ENCODE measurements at regions not wholly inside any gene's neighbourhood (a gene's known extent, or its start where the extent isn't known, plus 50 kb on each side); places are given as distances from the start of the nearest gene placed in this dataset.

GRCh38 chr4:62930884-62931283, 1478.4 kb downstream of the TECRL start:
- Histone ChIP-seq H3K4me3 (no peak overlapping the region), H3K4me1 (no peaks in the 10 kb centered on the region), H3K36me3 (no peaks in the 10 kb centered on the region), H3K27ac (no peak overlapping the region), H3K27me3 (no peaks in the 10 kb centered on the region), H3K9me3 (no peaks in the 10 kb centered on the region)
- DNase-seq: no peak
- in situ Hi-C loops (cut with MboI; ENCODE audit: low pct_ligation_motif_present in 1 of 4, low pct_unique_long_range_greater_than_20kb in 1 of 4, low sequenced_read_pairs in 3 of 4) (no loop called here), intact Hi-C loops (cut with DNase I; ENCODE audit: low total_unique reads) (no loop called here)
- 45% methylated on average over 1 of the region's 1 CpG; no CpG with 5 or more reads in 1 of the 2 donors for WGBS, 2 donors (ENCODE audit: low coverage in 1 of 2)
- no peak for TF ChIP-seq POLR2A (IDR thresholded peaks at IDR 0.05)
- TF ChIP-seq CTCF (IDR thresholded peaks at IDR 0.05): no peak
- TF ChIP-seq POLR2AphosphoS5 (IDR thresholded peaks at IDR 0.05): no peak
- TF ChIP-seq EP300 (IDR thresholded peaks at IDR 0.05; ENCODE audit: low read depth): no peak

- no peak for DNase-seq
- no peak overlapping the region for H3K27ac ChIP-seq
- no peaks in the 10 kb centered on the region for H3K9me3 ChIP-seq
- 79 to 82% methylated on average over 2 to 3 of the region's 3 CpGs for WGBS, 2 donors (ENCODE audit: low coverage in 1 of 2)
- no peaks in the 10 kb centered on the region for H3K27me3 ChIP-seq
- H3K36me3 ChIP-seq: no peaks in the 10 kb centered on the region
- no peak overlapping the region for H3K4me3 ChIP-seq
- intact Hi-C loops (cut with DNase I; ENCODE audit: low total_unique reads) (no loop called here), in situ Hi-C loops (cut with MboI; ENCODE audit: low pct_ligation_motif_present in 1 of 4, low pct_unique_long_range_greater_than_20kb in 1 of 4, low sequenced_read_pairs in 3 of 4) (no loop called here)
- TF ChIP-seq EP300 (IDR thresholded peaks at IDR 0.05; ENCODE audit: low read depth): no peak
- TF ChIP-seq CTCF (IDR thresholded peaks at IDR 0.05): no peak
- TF ChIP-seq POLR2A (IDR thresholded peaks at IDR 0.05): no peak
- no peak for TF ChIP-seq POLR2AphosphoS5 (IDR thresholded peaks at IDR 0.05)
- H3K4me1 ChIP-seq: no peaks in the 10 kb centered on the region
Observed at GRCh38 chr4:62928483-62928882, 1480.8 kb downstream of the TECRL start.

GRCh38 chr4:62927574-62927973, 1481.7 kb downstream of the TECRL start:
- in situ Hi-C loops (cut with MboI; ENCODE audit: low pct_ligation_motif_present in 1 of 4, low pct_unique_long_range_greater_than_20kb in 1 of 4, low sequenced_read_pairs in 3 of 4): no loop called here
- no peak for DNase-seq
- WGBS, 2 donors (ENCODE audit: low coverage in 1 of 2): 42 to 59% methylated on average over 3 of the region's 3 CpGs
- TF ChIP-seq POLR2AphosphoS5 (IDR thresholded peaks at IDR 0.05): no peak
- TF ChIP-seq CTCF (IDR thresholded peaks at IDR 0.05): no peak
- no peak for TF ChIP-seq POLR2A (IDR thresholded peaks at IDR 0.05)
- TF ChIP-seq EP300 (IDR thresholded peaks at IDR 0.05; ENCODE audit: low read depth): no peak
- H3K4me3 ChIP-seq: no peak overlapping the region
- H3K4me1 ChIP-seq: no peaks in the 10 kb centered on the region
- H3K36me3 ChIP-seq: no peaks in the 10 kb centered on the region
- no peaks in the 10 kb centered on the region for H3K27me3 ChIP-seq
- H3K9me3 ChIP-seq: no peaks in the 10 kb centered on the region
- intact Hi-C loops (cut with DNase I; ENCODE audit: low total_unique reads): no loop called here
- H3K27ac ChIP-seq: no peak overlapping the region

GRCh38 chr4:62923783-62924182, 1485.5 kb downstream of the TECRL start:
- no peaks in the 10 kb centered on the region for H3K4me1 ChIP-seq
- no peaks in the 10 kb centered on the region for H3K27me3 ChIP-seq
- no peak overlapping the region for H3K27ac ChIP-seq
- H3K36me3 ChIP-seq: no peaks in the 10 kb centered on the region
- in situ Hi-C loops (cut with MboI; ENCODE audit: low pct_ligation_motif_present in 1 of 4, low pct_unique_long_range_greater_than_20kb in 1 of 4, low sequenced_read_pairs in 3 of 4) (no loop called here), intact Hi-C loops (cut with DNase I; ENCODE audit: low total_unique reads) (no loop called here)
- TF ChIP-seq POLR2AphosphoS5 (IDR thresholded peaks at IDR 0.05): no peak
- no peak for TF ChIP-seq EP300 (IDR thresholded peaks at IDR 0.05; ENCODE audit: low read depth)
- no peaks in the 10 kb centered on the region for H3K9me3 ChIP-seq
- DNase-seq: no peak
- no peak overlapping the region for H3K4me3 ChIP-seq
- WGBS, 2 donors (ENCODE audit: low coverage in 1 of 2): 73 to 78% methylated on average over 3 to 4 of the region's 4 CpGs

GRCh38 chr4:62917649-62918048, 1491.6 kb downstream of the TECRL start:
- TF ChIP-seq POLR2A (IDR thresholded peaks at IDR 0.05) (no peak), CTCF (IDR thresholded peaks at IDR 0.05) (no peak), POLR2AphosphoS5 (IDR thresholded peaks at IDR 0.05) (no peak), EP300 (IDR thresholded peaks at IDR 0.05; ENCODE audit: low read depth) (no peak)
- in situ Hi-C loops (cut with MboI; ENCODE audit: low pct_ligation_motif_present in 1 of 4, low pct_unique_long_range_greater_than_20kb in 1 of 4, low sequenced_read_pairs in 3 of 4) (no loop called here), intact Hi-C loops (cut with DNase I; ENCODE audit: low total_unique reads) (no loop called here)
- Histone ChIP-seq H3K27me3 (no peaks in the 10 kb centered on the region), H3K27ac (no peak overlapping the region), H3K4me1 (no peaks in the 10 kb centered on the region), H3K9me3 (no peaks in the 10 kb centered on the region), H3K36me3 (no peaks in the 10 kb centered on the region), H3K4me3 (no peak overlapping the region)
- WGBS, 2 donors (ENCODE audit: low coverage in 1 of 2): 76 to 85% methylated on average over 2 of the region's 2 CpGs
- no peak for DNase-seq
